Suppressor macrophage treated with lipopolysaccharide for 1 hour (primary cell): ENCODE measurements at regions not wholly inside any gene's neighbourhood (a gene's known extent, or its start where the extent isn't known, plus 50 kb on each side); places are given as distances from the start of the nearest gene placed in this dataset.

ENCODE experiments used
- DNase-seq, 3 donors: peaks; one replicate each; pipeline ENCODE4 v3.0.0-alpha.2; 2020 to 2022

DNA sequence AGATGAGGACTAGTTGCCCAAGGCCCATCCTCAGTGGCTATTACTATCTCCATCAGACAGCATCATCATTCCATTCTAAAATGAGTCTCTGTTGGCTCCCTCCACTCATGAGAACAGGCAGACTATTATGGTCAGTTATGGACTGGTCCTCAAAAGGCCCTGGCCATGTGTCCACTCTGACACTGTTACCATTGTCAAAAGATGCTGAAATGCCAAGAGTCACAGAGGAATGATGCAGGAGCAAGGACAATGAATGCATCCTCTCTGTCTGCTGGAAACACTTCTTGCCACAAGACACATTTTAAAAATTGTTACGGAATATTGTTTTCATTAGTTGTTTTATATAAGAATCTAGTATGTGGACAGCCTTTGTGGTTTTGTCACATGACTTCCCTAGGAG lies 53.3 kb upstream of the STT3B start:
- DNase-seq = no peak

DNA sequence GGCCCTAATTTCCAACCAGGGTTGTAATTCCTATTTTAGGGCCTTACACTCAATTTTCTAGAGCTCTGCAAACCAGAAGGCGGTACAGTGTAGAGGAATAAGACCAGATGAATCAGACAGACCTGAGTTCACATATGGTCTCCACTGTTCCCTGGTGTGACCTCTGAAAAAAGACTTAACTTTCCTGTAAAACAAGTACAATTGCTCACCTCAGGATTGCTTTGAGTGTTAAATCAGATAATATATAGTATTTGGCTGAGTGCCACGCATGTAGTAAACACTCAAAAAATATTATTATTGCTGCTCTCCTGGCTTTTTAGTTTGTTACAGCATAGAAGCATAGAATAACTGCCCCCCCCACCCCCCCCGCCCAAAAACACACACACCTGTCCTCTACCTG lies 51.0 kb upstream of the STT3B start:
- no peak for DNase-seq

DNA sequence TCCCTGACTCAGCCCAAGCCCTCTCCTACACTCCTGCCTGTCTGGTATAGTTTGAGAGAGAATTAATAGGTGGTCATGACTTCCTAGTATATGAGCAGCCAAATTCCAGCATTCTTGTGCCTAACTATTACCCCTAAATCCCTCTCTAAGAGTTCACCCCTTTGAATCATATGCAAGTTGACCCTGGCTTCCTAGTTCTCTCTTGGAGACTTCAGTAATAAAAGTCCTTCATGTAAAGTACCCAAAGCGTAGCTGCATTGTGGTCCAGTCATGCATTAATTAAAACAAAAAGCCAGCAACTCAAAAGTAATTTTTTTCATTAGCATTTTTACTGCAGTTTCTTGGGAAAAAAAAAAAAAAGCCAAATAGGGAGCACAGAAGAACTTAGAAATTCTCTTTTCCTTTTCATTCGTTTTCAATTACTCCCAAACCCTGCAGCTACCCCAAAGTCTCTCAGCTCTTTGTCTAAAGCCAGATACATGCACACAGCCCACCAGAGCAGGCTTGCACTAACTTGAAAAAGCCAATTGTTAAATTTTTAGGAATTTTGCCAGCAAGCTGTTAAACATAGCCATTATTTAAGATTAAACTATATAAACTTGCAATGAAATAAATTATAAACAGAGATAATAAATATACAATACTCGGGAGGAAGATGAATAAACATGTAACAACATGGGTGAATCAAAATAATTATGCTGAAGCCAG lies 50.1 kb upstream of the STT3B start:
- no peak for DNase-seq
